ENCODE measurements at regions not wholly inside any gene's neighbourhood (a gene's known extent, or its start where the extent isn't known, plus 50 kb on each side); places are given as distances from the start of the nearest gene placed in this dataset.

DNA sequence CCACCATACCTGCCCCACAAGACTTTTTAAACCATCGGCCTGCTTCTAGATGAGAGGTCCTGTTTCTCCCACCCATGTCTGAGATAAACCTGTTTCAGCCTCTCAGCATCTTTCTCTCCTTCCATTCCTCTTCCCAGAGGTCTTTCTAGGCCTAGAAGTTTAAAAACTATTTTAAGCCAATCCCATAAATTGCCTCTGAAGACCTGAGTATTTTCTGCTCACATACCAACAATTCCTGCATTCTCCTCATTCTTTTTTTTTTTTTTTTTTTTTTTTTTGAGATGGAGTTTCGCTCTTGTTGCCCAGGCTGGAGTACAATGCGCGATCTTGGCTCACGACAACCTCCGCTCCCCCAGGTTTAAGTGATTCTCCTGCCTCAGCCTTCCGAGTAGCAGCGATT is 262.9 kb upstream of the AUTS2 start:
- DNase-seq: no peak
- Mint-ChIP-seq H3K9me3 (peaks cover 20% of the 10 kb centered on the region), H3K4me1 (ENCODE audit: low read depth) (no peaks in the 10 kb centered on the region), H3K27me3 (ENCODE audit: low read depth) (no peaks in the 10 kb centered on the region), H3K36me3 (ENCODE audit: low read depth) (no peaks in the 10 kb centered on the region), H3K27ac (no peak overlapping the region), H3K4me3 (no peak overlapping the region)
- CTCF ChIA-PET: no interaction called here
- intact Hi-C loops (cut with micrococcal nuclease): no loop called here

DNA sequence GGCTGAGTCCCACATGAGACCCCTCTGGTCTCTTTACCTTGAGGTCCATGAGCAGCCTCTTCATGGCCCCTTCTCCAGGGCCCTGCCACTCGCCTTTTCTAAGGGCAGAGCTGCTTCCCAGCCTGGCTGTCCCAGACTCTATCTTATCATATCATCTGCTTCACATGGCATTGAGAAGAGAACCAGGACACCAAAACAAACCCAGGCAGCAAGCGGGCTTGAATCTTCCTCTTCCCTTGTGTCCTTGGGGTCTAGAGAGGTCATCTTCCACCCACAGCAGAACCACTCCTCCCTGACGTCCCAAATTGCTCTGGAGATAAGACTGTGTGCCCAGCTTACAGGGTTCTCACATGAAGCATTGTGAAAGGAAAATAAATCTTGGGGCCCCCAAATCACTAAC is 261.3 kb upstream of the AUTS2 start:
- Mint-ChIP-seq H3K27ac (no peak overlapping the region), H3K4me3 (no peak overlapping the region), H3K36me3 (ENCODE audit: low read depth) (no peaks in the 10 kb centered on the region), H3K9me3 (peaks cover 12% of the 10 kb centered on the region), H3K27me3 (ENCODE audit: low read depth) (no peaks in the 10 kb centered on the region), H3K4me1 (ENCODE audit: low read depth) (no peaks in the 10 kb centered on the region)
- intact Hi-C loops (cut with micrococcal nuclease): no loop called here
- DNase-seq: no peak
- CTCF ChIA-PET: no interaction called here

DNA sequence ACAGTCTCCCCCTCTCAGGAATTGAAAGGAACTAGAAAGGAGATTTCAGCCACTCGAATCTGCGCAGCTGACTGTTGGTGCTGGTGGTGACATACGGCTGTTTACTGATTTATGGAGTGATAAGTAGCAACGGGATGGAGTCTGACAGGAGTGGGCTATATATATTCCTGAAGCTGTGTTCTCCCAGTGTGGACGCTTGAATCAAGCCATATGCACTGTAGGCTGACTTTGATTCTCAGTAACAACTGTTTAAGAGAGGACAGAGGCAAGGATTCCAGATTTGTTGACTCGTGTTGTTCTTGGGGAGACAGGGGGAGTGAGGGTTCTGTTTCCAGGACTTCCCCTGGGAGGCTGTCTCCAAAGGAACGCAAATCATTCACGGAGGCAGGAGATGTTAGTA is 260.1 kb upstream of the AUTS2 start:
- CTCF ChIA-PET: interaction anchor here (0.7 kb wide), 1 partner anchor 1854 kb away, joined by 3 read pairs; no protein-coding TSS in a partner anchor
- DNase-seq: no peak
- intact Hi-C loops (cut with micrococcal nuclease): no loop called here
- Mint-ChIP-seq H3K36me3 (ENCODE audit: low read depth) (no peaks in the 10 kb centered on the region), H3K4me3 (no peak overlapping the region), H3K27ac (no peak overlapping the region), H3K27me3 (ENCODE audit: low read depth) (no peaks in the 10 kb centered on the region), H3K4me1 (ENCODE audit: low read depth) (no peaks in the 10 kb centered on the region), H3K9me3 (peaks cover 12% of the 10 kb centered on the region)

DNA sequence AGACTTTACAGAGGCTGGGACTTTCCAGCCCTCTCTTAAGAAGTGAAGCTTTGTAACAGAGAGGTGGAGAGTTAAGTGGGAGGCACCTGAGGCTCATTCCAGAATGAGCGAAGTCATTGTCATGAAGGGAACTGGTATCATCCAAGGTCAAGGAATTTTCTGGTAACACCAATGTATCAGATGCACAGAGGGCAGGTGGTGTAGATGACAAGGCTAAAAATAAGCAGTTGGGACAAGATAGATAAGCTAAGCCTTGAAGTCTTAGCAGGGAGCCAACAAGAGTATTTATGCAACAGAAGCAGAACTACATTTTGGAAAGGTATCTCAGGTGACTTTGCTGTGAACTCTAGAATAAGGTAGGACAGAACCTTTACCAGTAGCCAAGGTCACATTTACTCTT is 257.0 kb upstream of the AUTS2 start:
- CTCF ChIA-PET: no interaction called here
- Mint-ChIP-seq H3K4me1 (ENCODE audit: low read depth) (no peaks in the 10 kb centered on the region), H3K36me3 (ENCODE audit: low read depth) (no peaks in the 10 kb centered on the region), H3K9me3 (peaks cover 10% of the 10 kb centered on the region), H3K27me3 (ENCODE audit: low read depth) (no peaks in the 10 kb centered on the region), H3K4me3 (no peak overlapping the region), H3K27ac (no peak overlapping the region)
- no peak for DNase-seq
- intact Hi-C loops (cut with micrococcal nuclease): no loop called here

DNA sequence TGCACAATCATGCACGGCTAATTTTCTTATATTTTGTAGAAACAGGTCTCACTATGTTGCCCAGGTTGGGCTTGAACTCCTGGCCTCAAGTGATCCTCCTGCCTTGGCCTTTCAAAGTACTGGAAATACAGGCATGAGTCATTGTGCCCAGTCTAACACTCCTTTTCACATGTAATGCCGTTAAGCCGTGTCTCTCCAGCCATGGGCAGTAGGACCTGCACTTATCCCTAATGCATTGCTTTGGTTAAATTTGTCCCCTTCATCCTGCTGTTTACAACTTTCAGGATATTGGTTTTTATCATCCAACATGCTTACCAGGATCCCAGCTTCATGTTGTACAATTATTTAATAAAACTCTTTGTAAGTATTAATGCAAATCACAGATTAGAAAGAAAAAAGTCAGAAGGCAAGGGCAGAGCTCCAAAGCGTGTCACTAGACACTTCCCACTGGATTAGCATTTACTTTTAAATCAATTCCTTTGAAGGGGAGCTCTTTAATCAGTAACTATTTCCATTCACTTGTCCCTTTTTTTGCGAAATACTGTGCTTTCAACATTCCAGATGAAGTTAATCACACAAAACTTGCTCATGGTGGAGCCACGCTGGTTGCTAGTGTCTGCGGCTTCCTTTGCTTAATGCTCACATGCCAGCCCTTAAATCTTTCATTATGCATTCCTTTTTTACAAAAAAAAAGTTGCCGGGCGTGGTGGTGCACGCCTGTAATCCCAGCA is 256.0 kb upstream of the AUTS2 start:
- Mint-ChIP-seq H3K27ac (no peak overlapping the region), H3K36me3 (ENCODE audit: low read depth) (no peaks in the 10 kb centered on the region), H3K4me1 (ENCODE audit: low read depth) (no peaks in the 10 kb centered on the region), H3K27me3 (ENCODE audit: low read depth) (no peaks in the 10 kb centered on the region), H3K9me3 (peaks cover 8% of the 10 kb centered on the region), H3K4me3 (no peak overlapping the region)
- CTCF ChIA-PET: no interaction called here
- no peak for DNase-seq
- intact Hi-C loops (cut with micrococcal nuclease): no loop called here

DNA sequence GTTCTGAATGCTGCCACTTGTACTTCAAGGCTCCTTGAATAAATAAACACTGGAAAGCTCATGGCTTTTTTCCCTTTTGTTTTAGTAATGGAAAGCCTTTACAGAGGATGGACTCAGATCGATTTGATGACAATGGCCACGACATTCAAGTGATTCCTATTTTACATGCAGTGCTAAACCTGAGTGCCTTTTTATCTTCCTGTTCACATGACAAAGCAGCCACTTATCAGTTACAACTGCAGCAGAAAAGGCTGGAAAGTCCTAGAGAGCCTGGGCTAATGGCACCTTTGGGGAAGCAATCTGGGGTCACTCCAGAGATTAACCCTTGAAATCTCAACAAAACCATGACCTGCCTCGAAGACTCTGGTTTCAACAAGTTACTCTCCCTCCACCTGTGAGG is 249.0 kb upstream of the AUTS2 start:
- DNase-seq: no peak
- no peak overlapping the region for H3K4me3 Mint-ChIP-seq
- intact Hi-C loops (cut with micrococcal nuclease): no loop called here
- peaks cover 3% of the 10 kb centered on the region for H3K9me3 Mint-ChIP-seq
- no peaks in the 10 kb centered on the region for H3K4me1 Mint-ChIP-seq (ENCODE audit: low read depth)
- no peaks in the 10 kb centered on the region for H3K36me3 Mint-ChIP-seq (ENCODE audit: low read depth)
- H3K27me3 Mint-ChIP-seq (ENCODE audit: low read depth): no peaks in the 10 kb centered on the region
- no peak overlapping the region for H3K27ac Mint-ChIP-seq
- CTCF ChIA-PET: no interaction called here

DNA sequence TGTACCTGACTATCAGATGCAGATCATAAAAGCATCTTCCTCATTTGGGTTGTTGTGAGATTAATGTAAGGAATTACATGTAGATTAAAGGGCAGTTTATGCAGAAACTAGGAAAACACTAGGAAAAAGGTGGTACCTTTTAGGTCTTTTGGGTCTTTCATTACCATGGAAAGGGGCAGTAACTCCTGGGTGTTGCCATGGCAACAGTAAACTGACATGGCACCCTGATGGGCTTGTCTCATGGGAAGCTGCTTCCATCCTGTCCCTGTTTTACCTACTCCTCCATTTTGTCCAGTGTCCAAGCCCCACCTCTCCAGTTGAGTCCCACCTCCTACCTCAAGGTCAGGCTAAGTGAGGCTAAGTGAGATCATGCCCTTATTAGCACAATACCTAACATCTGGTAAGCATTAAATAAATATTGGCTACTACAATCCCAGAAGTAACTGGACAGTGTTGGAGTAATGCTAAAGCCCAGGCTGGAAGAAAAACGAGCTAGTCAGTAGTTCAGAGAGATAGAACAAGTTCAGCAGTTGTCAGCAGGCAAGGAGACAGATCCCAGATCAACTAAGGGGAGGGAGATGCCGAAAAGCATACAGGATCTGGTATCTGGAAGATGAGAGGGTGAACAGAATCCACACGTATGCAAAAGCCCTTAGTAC is 240.0 kb upstream of the AUTS2 start:
- Mint-ChIP-seq H3K9me3 (no peaks in the 10 kb centered on the region), H3K4me3 (no peak overlapping the region), H3K27me3 (ENCODE audit: low read depth) (no peaks in the 10 kb centered on the region), H3K36me3 (ENCODE audit: low read depth) (no peaks in the 10 kb centered on the region), H3K4me1 (ENCODE audit: low read depth) (no peaks in the 10 kb centered on the region), H3K27ac (no peak overlapping the region)
- CTCF ChIA-PET: no interaction called here
- DNase-seq: no peak
- intact Hi-C loops (cut with micrococcal nuclease): no loop called here

DNA sequence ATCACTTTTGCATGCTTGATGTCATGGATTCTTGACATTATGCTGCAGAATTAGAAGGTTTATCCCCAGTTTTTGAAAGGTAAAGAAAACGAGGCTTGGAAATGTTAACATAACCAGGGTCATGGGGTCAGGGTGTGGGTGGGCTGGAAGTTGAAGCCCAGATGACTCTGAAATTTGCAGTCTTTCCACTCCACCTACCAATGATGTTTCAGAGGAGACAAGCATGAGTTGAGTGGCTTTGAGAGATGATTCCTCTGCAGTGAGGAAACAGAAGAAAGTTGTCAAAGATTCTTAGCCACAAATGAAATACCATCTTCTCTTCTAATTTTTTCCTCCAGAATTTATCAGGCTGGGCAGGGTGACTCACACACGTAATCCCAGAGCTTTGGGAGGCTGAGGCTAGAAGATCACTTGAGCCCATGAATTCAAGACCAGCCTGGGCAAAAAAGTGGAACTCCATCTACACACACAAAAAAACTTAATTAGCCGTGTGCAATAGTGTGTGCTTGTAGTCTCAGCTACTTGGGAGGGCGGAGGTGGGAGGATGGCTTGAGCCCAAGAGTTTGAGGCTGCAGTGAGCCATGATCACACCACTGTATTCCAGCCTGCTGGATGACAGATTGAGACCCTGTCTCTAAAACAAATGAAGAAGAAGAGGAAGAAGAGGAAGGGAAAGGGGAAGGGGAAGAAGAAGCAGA is 239.1 kb upstream of the AUTS2 start:
- Mint-ChIP-seq H3K27ac (no peak overlapping the region), H3K9me3 (no peaks in the 10 kb centered on the region)
- intact Hi-C loops (cut with micrococcal nuclease): no loop called here

DNA sequence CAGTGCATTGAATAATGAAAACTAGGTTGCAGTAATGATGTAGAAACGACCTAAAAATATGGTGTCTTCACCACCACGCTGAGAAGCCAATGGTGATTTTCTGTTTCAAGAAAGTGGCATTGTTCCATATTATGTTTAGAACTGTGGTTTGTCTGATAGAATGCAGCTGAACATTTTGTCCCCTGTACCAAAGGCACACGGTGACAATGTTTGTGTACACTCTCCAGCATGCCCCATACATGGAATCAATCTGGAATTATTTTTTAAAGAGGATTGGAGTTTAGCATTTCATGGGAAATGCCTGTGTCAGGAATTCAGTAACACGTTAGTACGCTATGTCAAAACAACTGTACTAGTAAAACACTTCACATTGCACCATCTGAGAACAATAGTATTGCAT is 237.4 kb upstream of the AUTS2 start:
- H3K4me3 Mint-ChIP-seq: no peak overlapping the region
- CTCF ChIA-PET: no interaction called here
- no peaks in the 10 kb centered on the region for H3K9me3 Mint-ChIP-seq
- no peaks in the 10 kb centered on the region for H3K36me3 Mint-ChIP-seq (ENCODE audit: low read depth)
- intact Hi-C loops (cut with micrococcal nuclease): no loop called here
- no peaks in the 10 kb centered on the region for H3K27me3 Mint-ChIP-seq (ENCODE audit: low read depth)
- no peak overlapping the region for H3K27ac Mint-ChIP-seq
- no peaks in the 10 kb centered on the region for H3K4me1 Mint-ChIP-seq (ENCODE audit: low read depth)
- DNase-seq: no peak

More for the DNA sequence above, 239.1 kb upstream of the AUTS2 start:
- CTCF ChIA-PET: interaction anchor here (0.6 kb wide), 1 partner anchor 80 kb away, joined by 3 read pairs; no protein-coding TSS in a partner anchor
- no peak for DNase-seq
- Mint-ChIP-seq H3K4me3 (no peak overlapping the region), H3K4me1 (ENCODE audit: low read depth) (no peaks in the 10 kb centered on the region), H3K36me3 (ENCODE audit: low read depth) (no peaks in the 10 kb centered on the region), H3K27me3 (ENCODE audit: low read depth) (no peaks in the 10 kb centered on the region)

DNA sequence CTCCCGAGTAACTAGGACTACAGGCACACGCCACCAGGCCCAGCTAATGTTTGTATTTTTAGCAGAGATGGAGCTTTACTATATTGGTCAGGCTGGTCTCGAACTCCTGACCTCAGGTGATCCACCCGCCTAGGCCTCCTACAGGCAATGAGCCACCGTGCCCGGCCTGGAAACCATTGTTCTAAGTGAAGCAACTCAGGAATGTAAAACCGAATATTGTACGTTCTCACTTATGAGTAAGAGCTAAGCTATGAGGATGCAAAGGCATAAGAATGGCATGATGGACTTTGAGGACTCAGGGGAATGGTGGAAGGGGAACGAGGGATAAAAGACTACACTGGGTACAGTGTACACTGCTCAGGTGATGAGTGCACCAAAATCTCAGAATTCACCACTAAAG is 235.1 kb upstream of the AUTS2 start:
- no peak overlapping the region for H3K4me3 Mint-ChIP-seq
- no peaks in the 10 kb centered on the region for H3K4me1 Mint-ChIP-seq (ENCODE audit: low read depth)
- CTCF ChIA-PET: no interaction called here
- intact Hi-C loops (cut with micrococcal nuclease): no loop called here
- H3K27ac Mint-ChIP-seq: no peak overlapping the region
- H3K36me3 Mint-ChIP-seq (ENCODE audit: low read depth): no peaks in the 10 kb centered on the region
- no peak for DNase-seq
- no peaks in the 10 kb centered on the region for H3K9me3 Mint-ChIP-seq
- no peaks in the 10 kb centered on the region for H3K27me3 Mint-ChIP-seq (ENCODE audit: low read depth)

DNA sequence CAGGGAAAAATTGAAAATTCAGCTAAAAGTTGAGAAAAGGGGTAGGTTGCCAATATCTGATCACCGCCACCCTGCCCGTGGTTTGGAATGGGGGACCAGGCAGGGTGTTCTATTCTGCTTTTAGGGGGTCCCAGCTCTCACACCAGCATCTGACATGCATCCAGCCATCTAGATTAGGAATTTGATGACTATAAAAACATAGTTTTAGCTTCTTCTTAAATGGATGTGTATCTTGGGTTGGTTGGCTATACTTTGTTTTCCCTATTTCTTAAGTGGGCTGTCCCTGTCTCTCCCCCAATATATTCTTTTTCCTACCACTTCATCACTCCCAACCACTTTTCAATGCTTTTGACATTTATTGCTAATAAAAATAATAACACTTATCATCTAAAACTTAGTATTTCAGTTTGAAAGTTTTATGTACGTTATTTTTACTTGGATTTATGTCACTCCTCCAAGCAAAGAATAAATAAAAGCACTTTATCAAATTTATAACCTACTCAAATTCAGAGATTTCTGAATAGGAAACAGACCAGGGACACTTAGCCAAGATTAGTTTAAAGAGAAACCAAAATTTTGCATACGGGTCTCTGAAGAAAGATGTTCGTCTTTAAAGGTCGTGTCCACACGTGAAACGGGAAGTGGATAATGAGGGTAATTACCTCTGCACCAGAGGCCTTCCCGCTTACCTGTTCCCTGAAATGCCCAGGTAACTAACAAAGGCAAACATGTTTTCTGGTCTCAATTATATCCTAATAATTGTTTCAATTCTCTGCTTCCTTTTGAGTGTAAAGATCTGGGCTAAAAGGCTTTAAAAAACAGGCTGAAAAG is 233.2 kb upstream of the AUTS2 start:
- Mint-ChIP-seq H3K27me3 (ENCODE audit: low read depth) (no peaks in the 10 kb centered on the region), H3K9me3 (no peaks in the 10 kb centered on the region), H3K36me3 (ENCODE audit: low read depth) (no peaks in the 10 kb centered on the region), H3K27ac (no peak overlapping the region), H3K4me1 (ENCODE audit: low read depth) (no peaks in the 10 kb centered on the region), H3K4me3 (no peak overlapping the region)
- DNase-seq: no peak
- intact Hi-C loops (cut with micrococcal nuclease): no loop called here
- CTCF ChIA-PET: no interaction called here

DNA sequence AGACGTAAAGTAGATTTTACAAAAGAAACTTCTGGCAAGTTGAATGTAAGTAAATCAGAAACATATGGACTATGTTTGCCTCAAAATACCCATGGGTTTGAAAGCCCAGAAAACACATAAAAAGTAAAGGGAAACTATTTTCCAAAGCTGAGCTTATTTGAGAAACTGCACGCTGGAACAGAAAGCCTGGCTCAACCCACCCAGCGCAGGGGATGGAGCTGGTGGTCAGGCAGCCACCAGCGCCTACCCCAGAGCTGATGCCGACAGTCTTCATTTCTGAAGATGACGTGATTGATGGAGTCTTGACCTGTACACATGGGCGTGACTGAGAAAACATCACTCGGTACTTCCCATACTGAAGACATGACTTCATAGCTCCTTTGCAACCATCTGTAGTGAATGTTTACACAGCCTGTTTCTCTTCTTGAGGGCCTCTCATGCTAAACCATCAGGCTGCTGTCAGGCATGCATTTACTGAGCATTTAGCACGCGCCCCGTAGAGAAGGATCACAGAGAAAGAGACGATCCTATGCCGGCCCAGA is 232.6 kb upstream of the AUTS2 start:
- Mint-ChIP-seq H3K36me3 (ENCODE audit: low read depth) (no peaks in the 10 kb centered on the region), H3K27ac (no peak overlapping the region), H3K27me3 (ENCODE audit: low read depth) (no peaks in the 10 kb centered on the region), H3K9me3 (no peaks in the 10 kb centered on the region), H3K4me1 (ENCODE audit: low read depth) (no peaks in the 10 kb centered on the region), H3K4me3 (no peak overlapping the region)
- intact Hi-C loops (cut with micrococcal nuclease): no loop called here
- CTCF ChIA-PET: interaction anchor here (0.6 kb wide), 1 partner anchor 21 kb away, joined by 3 read pairs; no protein-coding TSS in a partner anchor
- DNase-seq: no peak

All from activated naive CD4-positive, alpha-beta T cell treated with anti-CD3 and anti-CD28 coated beads for 36 hours (primary cell).